Right lobe of liver (tissue), 4 donors: ENCODE measurements at regions not wholly inside any gene's neighbourhood (a gene's known extent, or its start where the extent isn't known, plus 50 kb on each side); places are given as distances from the start of the nearest gene placed in this dataset.

Experiments used
- CTCF ChIP-seq, 4 donors: fragments of 200-600 bp in 3 of 4; fragments of 450-650 bp in 1 of 4; IDR thresholded peaks; one replicate each; pipeline versions ENCODE4 v1.5.1 to v1.8.0; 2016 to 2022; ENCODE audit warnings: antibody characterized with exemption in 4 of 4, mild to moderate bottlenecking in 2 of 4
- POLR2A ChIP-seq: fragments of 450-650 bp; IDR thresholded peaks from one replicate; pipeline ENCODE4 v1.6.1; 2017; ENCODE audit warnings: antibody characterized with exemption, mild to moderate bottlenecking
- donor health status: DM: no; HTN: no; CAD: no.
- donor health status: DM: no; HTN: no; CAD: no.
- donor health status: DM: no; HTN: yes; CAD: no.

- TF ChIP-seq POLR2A (no peak), CTCF (IDR thresholded peaks at IDR 0.05) (no peak)
Observed at GRCh38 chr4:29521281-29521680, 1198.9 kb upstream of the PCDH7 start.
